ENCODE measurements at regions not wholly inside any gene's neighbourhood (a gene's known extent, or its start where the extent isn't known, plus 50 kb on each side); places are given as distances from the start of the nearest gene placed in this dataset.

DNA sequence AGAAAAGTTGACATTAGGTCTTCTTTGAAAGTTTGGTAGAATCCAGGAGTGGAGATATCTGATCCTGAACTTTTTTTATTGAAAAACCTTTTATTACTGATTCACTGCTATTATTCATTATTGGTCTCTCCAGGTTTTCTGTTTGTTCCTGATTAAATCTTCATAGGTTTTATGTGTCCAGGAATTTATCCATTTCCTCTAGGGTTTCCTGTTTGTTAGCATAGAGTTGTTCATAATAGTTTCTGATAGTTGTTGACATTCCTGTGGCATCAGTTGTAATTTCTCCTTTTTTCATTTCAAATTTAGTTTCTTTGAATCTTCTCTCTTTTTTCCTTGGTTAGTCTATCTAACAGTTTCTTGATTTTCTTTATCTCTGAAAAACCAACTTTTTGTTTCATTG is 370.3 kb downstream of the SLC6A15 start:
- TF ChIP-seq, protein P1, sequence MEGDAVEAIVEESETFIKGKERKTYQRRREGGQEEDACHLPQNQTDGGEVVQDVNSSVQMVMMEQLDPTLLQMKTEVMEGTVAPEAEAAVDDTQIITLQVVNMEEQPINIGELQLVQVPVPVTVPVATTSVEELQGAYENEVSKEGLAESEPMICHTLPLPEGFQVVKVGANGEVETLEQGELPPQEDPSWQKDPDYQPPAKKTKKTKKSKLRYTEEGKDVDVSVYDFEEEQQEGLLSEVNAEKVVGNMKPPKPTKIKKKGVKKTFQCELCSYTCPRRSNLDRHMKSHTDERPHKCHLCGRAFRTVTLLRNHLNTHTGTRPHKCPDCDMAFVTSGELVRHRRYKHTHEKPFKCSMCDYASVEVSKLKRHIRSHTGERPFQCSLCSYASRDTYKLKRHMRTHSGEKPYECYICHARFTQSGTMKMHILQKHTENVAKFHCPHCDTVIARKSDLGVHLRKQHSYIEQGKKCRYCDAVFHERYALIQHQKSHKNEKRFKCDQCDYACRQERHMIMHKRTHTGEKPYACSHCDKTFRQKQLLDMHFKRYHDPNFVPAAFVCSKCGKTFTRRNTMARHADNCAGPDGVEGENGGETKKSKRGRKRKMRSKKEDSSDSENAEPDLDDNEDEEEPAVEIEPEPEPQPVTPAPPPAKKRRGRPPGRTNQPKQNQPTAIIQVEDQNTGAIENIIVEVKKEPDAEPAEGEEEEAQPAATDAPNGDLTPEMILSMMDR (IDR thresholded peaks at IDR 0.05), result no peak
- TF ChIP-seq POLR2AphosphoS5 (IDR thresholded peaks at IDR 0.05) (no peak), EP300 (IDR thresholded peaks at IDR 0.05; ENCODE audit: low read depth) (no peak)
